Activated T-helper 1 cell treated with anti-CD3 and anti-CD28 coated beads, Interleukin-2, amount 50 U/mL, for 16 hours (primary cell): ENCODE measurements at regions not wholly inside any gene's neighbourhood (a gene's known extent, or its start where the extent isn't known, plus 50 kb on each side); places are given as distances from the start of the nearest gene placed in this dataset.

Experiments used
- DNase-seq, 2 donors: peaks; one replicate each; pipeline ENCODE4 v3.0.0-alpha.2; 2020; ENCODE audit warnings: low read depth in 1 of 2, low spot score in 1 of 2

DNA sequence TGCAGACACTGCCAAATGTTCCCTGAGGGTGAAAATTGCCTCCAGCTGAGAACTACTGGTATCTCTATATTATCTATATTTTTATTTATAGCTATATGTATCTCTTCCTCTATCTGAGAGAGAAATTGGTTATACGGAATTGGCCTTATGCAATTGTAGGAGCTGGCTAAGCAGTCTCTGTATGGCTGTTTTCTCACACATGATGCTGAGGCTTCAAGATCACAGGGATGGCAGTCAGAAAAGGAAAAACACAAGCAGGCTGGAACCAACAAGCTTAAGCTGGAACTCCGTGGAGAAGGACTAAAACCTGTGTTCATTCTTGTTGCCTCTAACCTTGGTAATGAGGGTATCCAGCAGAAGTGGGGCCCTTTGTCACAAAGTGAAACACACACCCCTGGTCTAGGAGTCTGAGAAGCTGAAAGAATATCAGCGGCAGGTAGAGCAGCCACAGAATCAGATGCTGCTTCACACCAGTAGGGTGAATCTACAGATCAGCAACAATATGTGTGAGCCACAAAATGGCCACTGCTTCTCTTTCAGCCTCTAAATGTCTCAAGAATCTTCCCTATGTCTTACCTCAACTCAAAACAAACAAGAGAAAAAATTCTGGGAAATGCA, 166.5 kb upstream of the PPP1R2C start:
- DNase-seq: no peak

DNA sequence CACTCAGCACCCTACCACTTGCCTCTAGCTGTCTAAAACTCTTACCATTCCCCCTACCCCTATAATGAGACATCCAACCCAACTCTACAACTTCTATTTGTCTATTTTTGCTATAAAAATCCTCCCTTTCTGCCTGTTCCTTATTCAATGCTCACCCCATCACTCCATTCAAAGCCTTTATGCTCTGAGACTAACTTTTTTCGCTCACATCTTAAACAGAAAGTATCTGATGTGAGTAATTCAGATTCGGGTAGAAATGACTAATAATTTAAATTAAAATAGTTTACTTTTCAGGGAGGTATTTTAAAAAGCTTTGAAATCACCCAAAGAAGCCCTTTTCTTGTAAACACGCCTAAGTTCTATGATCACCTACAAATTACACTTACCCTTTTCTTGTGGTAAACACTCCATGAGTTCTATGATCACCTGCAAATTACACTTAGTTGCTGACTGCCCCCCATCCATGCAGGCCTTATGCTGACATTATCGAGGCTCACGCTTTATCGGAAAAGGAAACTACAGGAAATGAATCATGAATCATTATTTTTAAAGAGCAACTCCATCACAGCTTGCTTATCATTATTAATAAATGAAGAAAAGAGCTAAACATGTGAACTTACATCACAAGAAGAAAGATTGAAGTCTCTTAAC, 168.7 kb upstream of the PPP1R2C start:
- no peak for DNase-seq

DNA sequence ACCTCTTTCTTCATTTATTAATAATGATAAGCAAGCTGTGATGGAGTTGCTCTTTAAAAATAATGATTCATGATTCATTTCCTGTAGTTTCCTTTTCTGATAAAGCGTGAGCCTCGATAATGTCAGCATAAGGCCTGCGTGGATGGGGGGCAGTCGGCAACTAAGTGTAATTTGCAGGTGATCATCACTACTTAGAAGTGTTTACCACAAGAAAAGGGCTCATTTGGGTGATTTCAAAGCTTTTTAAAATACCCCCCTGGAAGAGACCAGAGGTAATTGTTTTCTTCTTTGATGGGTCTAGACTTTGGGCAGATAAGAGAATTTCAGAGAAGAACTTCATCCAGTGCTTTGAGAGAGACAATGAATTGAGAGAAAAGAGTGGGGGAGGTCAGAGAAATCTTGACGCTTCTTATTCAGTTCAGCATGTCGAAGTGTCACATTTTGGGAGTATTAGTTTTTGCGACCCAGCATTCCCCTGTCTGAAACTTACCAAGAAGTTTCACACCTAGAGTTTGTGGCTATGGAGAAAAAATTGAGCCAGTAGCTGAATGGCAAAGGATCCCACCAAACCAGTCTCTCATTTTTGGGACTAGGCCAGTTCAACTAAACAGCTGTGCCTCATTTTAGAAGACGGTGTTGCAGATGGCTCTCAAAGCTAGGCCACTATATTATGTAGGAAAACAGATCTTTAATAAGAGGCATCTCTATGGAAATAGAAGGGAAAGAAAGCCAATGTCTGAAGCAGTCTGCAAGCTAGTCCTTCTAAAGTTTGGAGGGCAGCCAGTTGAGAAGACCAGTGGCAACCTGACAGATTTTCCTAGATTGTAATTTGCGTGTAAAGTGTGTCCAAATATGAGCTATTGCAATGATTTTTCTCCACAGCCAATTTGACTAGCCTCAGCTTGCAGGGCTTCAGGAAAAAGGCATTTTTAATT, 171.0 kb upstream of the PPP1R2C start:
- no peak for DNase-seq

DNA sequence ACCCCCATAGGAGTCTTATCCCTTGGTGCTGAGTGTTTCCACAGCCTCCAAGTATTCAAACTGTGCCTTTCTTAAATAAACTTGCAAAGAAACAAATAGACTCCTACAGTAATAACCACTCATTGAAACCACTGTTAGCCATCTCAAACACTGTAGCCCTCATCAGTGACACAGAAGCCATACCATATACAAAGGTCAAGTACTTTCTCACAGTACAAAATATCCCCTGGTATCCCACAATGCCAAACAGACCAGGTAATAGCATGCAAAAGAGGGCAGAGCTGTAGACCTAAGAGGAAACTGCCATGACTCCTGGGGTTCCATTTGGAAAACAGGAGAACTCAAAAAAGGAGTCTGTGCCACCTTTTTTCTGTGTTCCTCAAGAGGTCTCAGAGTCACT, 173.8 kb upstream of the PPP1R2C start:
- no peak for DNase-seq

DNA sequence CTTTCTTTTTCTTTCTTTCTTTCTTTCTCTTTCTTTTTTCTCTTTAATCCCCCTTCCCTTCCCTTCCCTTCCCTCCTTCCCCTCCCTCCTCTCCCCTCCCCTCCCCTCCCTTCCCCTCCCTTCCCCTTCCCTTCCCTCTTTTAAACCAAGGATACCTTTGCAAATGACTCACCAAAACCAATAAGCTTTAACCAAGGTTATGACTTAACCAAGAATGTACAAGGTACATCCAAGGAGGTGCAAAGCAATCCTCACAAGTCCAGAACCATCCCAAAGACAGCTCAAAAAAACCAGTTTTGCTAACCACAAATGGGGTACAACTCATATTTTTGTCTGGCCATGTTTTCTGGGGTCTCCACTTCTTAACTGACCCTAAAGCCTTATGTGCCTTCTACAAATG, 174.7 kb upstream of the PPP1R2C start:
- DNase-seq: no peak

DNA sequence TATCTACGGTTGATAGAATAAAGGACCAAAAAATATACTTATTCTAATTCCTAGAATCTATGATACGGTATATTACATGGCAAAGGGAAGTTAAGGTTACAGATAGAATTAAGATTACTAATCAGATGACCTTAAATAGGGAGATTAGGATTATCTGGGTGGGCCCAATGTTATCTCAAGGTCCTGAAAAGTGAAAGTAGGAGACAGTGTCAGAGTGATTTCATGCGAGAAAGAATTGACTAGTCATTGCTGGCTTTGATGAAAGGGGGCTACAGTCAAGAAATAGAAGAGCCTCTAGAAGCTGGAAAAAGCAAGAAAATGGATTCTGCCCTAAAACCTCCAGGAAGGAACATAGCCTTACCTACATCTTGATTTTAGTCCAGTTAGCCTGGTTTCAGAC, 176.9 kb upstream of the PPP1R2C start:
- no peak for DNase-seq

DNA sequence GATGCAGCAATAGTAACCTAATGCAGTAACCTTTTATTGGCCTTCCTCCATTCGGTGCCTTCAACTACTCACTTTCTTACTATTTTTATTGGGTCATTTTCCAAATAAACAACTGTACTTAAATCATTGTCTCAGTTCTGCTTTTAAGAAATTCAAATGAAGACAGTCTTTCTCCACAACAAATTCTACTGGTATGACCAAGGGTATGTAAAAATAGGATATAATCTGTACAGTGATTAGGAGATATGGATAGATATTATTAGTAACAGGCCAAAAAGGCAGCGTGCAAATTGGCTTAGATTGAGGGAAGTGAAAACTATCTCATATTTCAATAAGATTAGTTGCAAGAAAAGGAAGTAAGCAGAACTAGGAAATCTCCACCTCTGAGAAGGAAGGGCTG, 177.4 kb upstream of the PPP1R2C start:
- no peak for DNase-seq

DNA sequence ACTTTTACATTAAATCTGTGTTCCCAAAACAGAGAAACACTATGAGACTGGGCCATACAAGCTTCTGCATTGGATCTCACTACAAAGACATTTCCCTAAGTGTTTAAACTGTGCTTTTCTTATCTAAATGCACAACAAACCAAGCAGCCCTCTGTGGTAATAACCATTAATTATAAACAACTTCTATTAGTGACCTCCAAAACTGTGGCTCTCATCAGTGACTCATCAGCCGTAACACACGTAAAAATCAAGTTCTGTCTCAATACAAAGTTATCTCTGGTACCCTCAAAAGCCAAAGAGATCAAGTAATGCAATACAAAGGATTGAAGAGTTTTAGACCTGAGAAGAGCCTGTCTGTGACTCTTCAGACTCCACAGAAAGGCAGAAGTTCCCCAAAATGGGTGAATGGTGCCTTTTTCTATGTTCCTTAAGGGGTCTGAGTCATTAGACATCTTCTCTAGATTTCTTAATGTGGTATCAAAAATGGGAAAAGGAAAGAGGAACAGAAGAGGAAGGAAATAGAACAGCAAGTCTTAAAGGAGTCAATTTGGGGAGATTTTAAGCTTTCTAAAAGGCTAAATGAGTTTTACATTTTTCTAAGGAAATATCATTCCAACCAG, 189.8 kb upstream of the PPP1R2C start:
- DNase-seq: no peak

DNA sequence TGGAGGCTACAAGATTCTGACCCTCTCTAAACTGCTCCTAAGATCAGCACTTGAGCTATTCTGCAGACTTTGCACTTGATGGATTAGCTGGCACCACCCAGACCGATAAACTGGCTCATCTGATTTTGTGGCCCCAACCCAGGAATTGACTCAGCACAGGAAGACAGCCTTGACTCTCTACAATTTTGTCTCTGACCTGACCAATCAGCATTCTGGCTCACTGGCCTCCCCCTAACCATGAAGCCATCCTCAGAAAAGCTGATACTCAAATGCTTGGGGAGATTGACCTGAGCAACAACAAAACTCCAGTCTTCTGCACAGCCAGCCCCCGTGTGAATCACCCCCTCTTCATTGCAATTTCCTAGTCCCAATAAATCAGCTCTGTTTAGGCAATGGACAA, 195.4 kb upstream of the PPP1R2C start:
- no peak for DNase-seq

DNA sequence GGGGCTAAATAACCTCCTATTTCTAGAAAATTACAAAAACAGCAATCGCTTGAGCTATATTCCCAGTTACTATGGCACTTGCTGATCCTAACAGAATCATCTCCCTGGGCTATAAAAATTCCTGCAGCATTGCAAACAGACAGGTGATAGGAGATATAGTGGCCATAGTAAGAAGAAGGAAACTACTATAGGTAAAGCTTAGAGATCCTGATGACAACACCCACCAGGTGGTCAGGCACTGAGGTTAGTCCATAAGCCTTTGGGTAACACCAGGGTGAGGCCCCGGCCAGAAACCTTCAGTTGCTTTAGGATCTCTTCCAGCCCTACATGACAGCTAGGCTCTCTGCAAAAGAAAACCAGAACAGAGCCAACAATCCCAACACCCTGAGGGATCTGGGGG, 197.9 kb upstream of the PPP1R2C start:
- DNase-seq: no peak

DNA sequence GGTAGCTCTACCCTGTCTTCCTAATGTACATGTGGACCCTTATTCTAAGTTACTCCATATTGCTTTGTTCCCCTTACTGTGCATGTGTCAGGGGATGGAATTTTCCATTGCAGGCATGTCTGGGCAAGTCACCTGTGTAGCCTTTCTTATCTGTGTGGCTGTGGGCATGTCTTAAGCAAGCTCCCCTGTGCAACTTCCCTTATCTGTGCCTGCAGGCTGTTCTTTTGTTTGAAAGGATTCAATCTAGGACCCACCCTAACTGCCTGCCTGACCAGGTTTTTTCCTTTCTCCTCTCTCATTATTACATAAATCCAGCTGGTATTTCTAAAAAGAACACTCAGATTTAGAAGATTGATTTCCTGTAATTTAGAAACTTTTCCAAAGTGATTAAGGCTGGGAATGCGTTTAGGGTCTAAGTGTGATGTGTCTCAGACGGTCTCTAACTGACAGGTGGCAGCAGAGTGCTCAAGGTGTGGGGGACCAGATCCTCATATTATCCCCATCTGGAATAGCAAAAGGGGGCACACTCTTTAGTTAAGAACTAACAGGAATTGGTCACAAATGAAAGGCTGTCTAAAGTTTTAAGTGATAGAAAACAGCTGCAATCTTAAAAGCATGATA, 198.9 kb upstream of the PPP1R2C start:
- DNase-seq: no peak

DNA sequence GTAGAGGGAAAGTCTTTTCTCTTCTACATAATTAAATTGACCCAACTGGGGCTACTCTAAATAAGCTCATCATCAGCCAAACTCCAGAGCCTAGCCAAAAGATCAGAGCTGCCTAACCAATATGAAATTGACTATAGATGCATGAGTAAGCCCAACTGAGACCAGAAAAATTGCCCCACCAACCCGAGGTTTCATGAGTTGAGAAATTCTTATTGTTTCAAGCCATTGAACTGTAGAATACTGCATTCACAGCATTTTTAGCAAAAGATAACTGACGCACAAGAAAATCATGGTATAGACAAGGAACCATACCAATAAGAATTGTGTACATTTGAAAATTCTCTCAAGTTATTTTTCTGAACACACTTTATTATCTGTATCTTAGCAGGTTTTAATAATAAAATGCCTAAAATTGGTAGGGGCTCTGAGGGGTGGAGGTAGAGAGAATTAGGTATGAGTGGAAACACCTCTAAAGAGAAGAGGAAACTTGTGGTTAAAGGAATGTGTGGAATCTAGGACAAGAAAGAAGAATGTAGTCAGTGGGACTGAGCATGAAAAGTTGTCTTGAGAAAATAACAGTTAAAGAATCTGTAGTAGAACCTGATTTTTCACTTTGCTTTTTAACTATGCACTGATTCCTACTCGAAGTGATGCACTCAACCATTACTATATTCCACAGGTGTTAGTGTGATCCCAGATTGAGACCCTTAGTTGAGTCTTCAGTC, 200.9 kb upstream of the PPP1R2C start:
- no peak for DNase-seq

DNA sequence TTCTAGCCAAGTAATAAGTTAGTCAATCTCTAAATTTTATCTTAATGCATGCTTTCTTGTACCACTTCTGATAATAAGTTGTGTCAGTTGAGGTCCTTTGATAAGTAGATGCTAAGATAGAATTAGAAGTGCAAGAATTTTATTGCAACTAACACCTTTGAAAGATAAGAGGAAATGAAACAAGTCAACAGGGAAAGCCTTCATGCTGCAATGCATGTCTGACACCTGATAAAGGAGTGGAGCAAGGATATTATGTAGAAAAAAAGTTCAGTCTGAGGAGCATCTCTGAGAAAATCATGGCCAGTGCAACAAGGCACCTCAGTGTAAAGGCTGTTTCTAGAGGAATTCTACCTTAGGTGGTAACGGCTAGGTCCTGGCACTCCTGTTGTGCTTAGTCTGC, 210.7 kb upstream of the PPP1R2C start:
- DNase-seq: no peak

DNA sequence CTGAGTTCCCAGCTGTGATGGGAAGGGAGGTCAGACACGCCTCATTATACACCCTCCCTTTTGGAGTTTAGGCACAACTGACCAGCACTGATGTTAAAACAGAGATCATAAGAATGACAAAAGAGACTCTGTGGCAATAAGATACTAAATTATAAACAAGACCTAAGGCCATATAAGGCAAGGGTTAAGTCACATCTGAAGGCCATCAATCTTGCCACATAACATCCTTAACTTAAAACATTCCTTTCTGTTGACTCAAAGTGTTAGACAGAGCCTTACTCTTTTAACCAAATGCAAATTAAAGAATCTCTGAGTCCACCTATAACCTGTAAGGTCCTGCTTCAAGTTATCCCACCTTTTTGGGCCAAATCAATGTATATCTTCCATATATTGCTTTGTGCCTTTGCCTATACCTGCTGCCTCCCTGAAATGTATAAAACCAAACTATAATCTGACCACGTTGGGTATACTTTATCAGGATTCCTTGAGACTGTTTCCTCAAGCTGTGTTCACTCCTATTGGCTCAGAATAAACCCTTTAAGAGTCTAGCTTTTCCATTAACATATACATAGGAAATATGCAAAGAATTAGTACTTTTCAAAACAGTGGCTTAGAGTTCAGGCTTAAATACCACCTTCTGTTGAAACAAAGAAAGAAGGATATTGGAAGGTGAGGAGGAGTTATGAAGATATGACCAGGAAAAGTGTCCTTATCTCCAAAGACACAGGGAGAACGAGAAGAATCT, 214.4 kb upstream of the PPP1R2C start:
- no peak for DNase-seq

DNA sequence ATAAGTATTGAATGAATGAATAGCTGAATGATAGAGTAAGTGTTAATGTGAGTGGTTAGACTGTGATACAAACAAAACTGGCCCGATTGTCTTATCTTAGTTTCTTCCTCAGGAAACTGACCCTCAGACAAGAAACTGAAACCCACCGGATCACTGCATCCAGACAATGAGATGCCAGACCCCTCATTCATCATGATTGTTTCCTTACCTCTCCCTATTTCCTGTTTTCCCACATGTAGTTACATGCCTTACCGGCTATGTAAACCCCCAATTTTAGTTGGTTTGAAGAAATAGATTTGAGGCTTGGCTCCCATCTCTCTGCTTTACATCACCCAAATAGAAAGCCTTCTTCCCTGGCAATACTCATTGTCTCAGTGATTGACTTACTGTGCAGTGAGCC, 218.9 kb upstream of the PPP1R2C start:
- DNase-seq: no peak

DNA sequence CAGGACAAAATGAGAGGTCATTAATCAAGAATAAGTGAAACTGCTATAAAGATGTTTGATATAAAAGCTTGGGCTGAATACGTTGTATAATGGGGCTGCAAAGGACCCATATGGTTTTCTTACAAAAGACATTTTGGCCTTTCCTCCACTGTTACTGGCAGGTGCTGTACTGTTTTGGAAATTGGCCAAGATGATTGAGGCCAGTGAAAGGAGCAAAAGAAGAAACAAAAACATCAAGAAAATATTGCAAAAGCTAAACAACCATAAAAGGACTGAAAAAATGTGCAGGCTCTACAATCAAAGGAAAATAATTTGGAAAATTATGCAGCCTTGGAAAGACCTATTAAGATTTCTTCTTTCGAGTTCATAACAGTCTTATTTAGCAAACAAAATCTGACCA, 222.2 kb upstream of the PPP1R2C start:
- DNase-seq: no peak

DNA sequence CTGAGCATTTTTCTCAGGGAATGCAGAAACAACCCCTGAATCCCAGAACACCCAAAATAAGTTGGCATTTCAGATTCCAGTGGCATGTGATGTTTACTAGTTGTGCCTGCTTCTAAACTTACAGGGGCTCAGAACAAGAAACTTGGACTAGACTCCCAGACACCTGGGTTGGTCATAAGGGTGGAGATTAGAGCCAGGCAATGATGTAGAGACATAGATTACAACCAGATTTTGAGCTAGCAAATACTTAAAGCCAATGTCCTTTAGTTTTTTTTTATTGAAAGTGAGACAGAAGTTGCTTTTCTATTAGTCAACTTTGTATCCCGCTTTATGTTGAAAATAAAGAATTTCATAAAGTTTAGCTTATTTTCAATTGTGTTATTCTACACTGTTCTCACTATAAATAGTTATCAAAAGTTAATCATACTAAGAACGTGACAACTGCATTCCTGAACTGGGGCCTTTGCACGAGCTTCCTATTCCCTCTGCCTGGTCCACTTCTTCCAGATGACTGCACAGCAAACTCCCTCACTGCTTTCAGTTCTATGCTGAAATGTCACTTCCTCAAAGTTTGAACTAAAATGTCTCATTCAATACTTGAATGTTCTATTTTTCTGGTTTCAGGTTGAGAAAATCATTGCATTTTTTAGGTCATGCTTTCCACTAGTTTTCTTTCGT, 224.7 kb upstream of the PPP1R2C start:
- no peak for DNase-seq

DNA sequence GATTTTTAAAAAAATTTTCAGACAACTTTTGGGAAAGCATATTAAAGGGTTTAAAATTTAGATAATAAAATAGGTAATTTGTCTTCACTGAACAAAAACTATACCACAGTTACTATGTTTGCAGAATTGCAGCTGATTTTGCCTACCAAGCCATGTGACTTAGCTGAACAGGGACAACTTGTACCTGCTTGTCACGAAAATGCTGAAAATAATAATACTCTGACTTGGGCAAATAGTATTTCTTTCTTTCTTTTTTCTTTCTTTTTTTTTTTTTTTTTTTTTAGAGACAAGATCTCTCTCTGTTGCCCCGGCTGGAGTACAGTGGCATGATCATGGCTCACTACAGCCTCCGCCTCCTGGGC, 225.2 kb upstream of the PPP1R2C start:
- DNase-seq: no peak

DNA sequence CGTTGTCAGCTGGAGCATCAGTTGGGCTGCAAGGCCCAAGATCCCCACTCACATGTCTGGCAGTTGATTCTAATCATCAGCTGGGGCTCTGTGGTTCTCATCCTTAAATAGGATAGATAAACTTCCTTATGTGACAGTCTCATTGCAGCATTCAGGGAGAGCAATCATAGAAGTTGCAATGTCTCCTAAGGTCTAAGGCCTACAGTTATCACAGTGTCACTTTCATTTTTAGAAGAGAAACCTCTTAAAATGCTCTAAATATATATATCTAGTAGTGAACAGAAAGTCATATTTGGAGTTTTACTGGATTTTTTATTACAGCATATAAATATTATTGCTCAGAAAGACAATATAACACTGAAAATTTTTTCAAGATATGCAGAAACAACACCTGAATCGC, 226.0 kb upstream of the PPP1R2C start:
- DNase-seq: no peak

DNA sequence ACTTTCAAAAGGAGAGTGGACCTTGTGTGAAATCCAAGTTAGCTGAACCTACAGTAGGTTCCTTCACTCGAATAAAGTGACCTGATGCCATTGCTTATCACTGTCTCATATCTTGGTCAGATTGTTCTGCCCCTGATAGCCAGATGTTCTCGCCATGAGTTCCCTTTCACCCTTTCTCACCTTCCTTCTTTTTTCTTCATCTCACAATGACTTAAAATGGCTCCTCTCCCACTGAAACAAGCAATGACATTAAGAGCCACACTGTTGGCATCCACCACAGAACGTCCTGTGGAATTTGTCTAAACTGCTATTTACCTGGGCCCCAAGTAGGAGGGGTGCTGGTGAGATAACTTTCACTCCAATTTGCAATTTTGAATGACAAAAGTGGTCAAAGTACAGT, 227.6 kb upstream of the PPP1R2C start:
- no peak for DNase-seq
